GM12878 (cell line): ENCODE measurements at regions not wholly inside any gene's neighbourhood (a gene's known extent, or its start where the extent isn't known, plus 50 kb on each side); places are given as distances from the start of the nearest gene placed in this dataset.

Source experiments
- ATAC-seq: fragments of 200-7000 bp; cut with Tn5 transposase; 3 replicates; pipeline ENCODE4 v1.9.1; 2020; ENCODE audit warnings: mild to moderate bottlenecking, moderate library complexity
- BruUV-seq: library from RNA; stranded (reverse); fragments of 400-500 nt; replicated peaks from 2 replicates; lab custom pipeline; 2021; lab: Mats Ljungman, UMichigan
- CTCF ChIA-PET: fragments of 300-600 bp; sonication (Branson Sonifier 250); formaldehyde crosslinking; extraction: SDS; loops from one replicate; lab custom pipeline; 2021; ENCODE audit warnings: inconsistent platforms; lab: Yijun Ruan, JAX
- POLR2A ChIA-PET: fragments of 350-600 bp; formaldehyde crosslinking; extraction: SDS; loops from one replicate; lab custom pipeline; 2021; ENCODE audit warnings: inconsistent platforms; lab: Charles Lee
- RAD21 ChIA-PET: fragments of 300-600 bp; sonication (Branson Sonifier 250); formaldehyde crosslinking; loops from one replicate; lab custom pipeline; 2023; ENCODE audit warnings: antibody characterized with exemption; ENCODE audit not compliant: unreplicated experiment; lab: Charles Lee
- SMC1A ChIA-PET: fragments of 300-600 bp; sonication (Branson Sonifier 250); formaldehyde crosslinking; loops from one replicate; lab custom pipeline; 2023; ENCODE audit not compliant: unreplicated experiment, uncharacterized antibody; lab: Charles Lee
- DNase-seq: peaks from one replicate; pipeline ENCODE4 v3.0.0-alpha.2; 2011; ENCODE audit warnings: low read depth, low spot score
- FAIRE-seq: peaks from 3 replicates; lab custom pipeline; 2011; peaks lifted over from hg19 to GRCh38; lab: Jason Lieb, UNC
- H2AFZ ChIP-seq: 2 replicates; pipeline ENCODE4 v1.6.0; 2011; ENCODE audit warnings: low read depth, low read length, control low read depth; ENCODE audit not compliant: control insufficient read depth
- H3K27ac ChIP-seq: 2 replicates; pipeline ENCODE4 v1.5.1; 2011; ENCODE audit warnings: control low read depth; ENCODE audit not compliant: control insufficient read depth, insufficient read depth
- H3K27me3 ChIP-seq, 2 experiments: replicated peaks in 1 of 2; 2 replicates each; pipeline versions ENCODE4 v1.6.0 to v1.6.1; 2011; ENCODE audit warnings: low read length in 1 of 2; ENCODE audit not compliant: control insufficient read depth in 2 of 2, insufficient read depth in 2 of 2
- H3K36me3 ChIP-seq, 2 experiments: 2 replicates each; pipeline ENCODE4 v1.5.1; 2011; ENCODE audit warnings: low read length in 1 of 2; ENCODE audit not compliant: control insufficient read depth in 2 of 2, insufficient read depth in 2 of 2
- H3K4me1 ChIP-seq: 2 replicates; pipeline ENCODE4 v1.6.1; 2011; ENCODE audit warnings: mild to moderate bottlenecking, low read length, moderate library complexity, mixed read lengths; ENCODE audit not compliant: control insufficient read depth, insufficient read depth
- H3K4me2 ChIP-seq: 2 replicates; pipeline ENCODE4 v1.6.0; 2011; ENCODE audit warnings: control low read depth; ENCODE audit not compliant: control insufficient read depth, insufficient read depth
- H3K4me3 ChIP-seq: fragments of 200-600 bp; sonication (generic); 2 replicates; pipeline ENCODE4 v1.5.1; 2016
- H3K79me2 ChIP-seq: 2 replicates; pipeline ENCODE4 v1.6.0; 2011; ENCODE audit warnings: low read length; ENCODE audit not compliant: control insufficient read depth, insufficient read depth
- H3K9ac ChIP-seq: 2 replicates; pipeline ENCODE4 v1.8.0; 2011; ENCODE audit warnings: low read length, control low read depth, mixed read lengths; ENCODE audit not compliant: control insufficient read depth, insufficient read depth
- H3K9me3 ChIP-seq: replicated peaks from 3 replicates; pipeline ENCODE4 v1.5.1; 2011; ENCODE audit warnings: mild to moderate bottlenecking, low read length; ENCODE audit not compliant: control insufficient read depth, insufficient read depth
- H4K20me1 ChIP-seq: 2 replicates; pipeline ENCODE4 v1.6.0; 2011; ENCODE audit not compliant: control insufficient read depth, insufficient read depth
- BHLHE40 ChIP-seq, 2 experiments: fragments of 450-650 bp in 1 of 2; IDR thresholded peaks; 2 replicates each; pipeline ENCODE4 v1.6.1; 2011 to 2017; ENCODE audit warnings: low read depth in 2 of 2, borderline replicate concordance in 1 of 2, improper control_type of control experiment in 1 of 2, low read length in 1 of 2, mild to moderate bottlenecking in 1 of 2
- HSF1 ChIP-seq: fragments of 150-350 bp; IDR thresholded peaks from 2 replicates; pipeline ENCODE4 v1.6.1; 2014; ENCODE audit warnings: mild to moderate bottlenecking, low read depth, low read length
- IRF5 ChIP-seq: fragments of 450-650 bp; IDR thresholded peaks from 2 replicates; pipeline ENCODE4 v1.6.1; 2017; ENCODE audit warnings: borderline replicate concordance
- KDM1A ChIP-seq: fragments of 200-600 bp; sonication (generic); IDR thresholded peaks from 2 replicates; pipeline ENCODE4 v1.6.1; 2016; ENCODE audit warnings: borderline replicate concordance
- LARP7 ChIP-seq: fragments of 450-650 bp; IDR thresholded peaks from 2 replicates; pipeline ENCODE4 v1.6.1; 2017; ENCODE audit warnings: mild to moderate bottlenecking
- NR2C2 ChIP-seq: IDR thresholded peaks from 2 replicates; pipeline ENCODE4 v1.6.1; 2011; ENCODE audit warnings: borderline replicate concordance, low read depth; ENCODE audit not compliant: control insufficient read depth, insufficient read length
- RAD21 ChIP-seq: IDR thresholded peaks from 2 replicates; pipeline ENCODE4 v1.6.1; 2011; ENCODE audit warnings: mild to moderate bottlenecking, low read depth, low read length, moderate library complexity; ENCODE audit not compliant: insufficient read depth
- REST ChIP-seq: IDR thresholded peaks from 2 replicates; pipeline ENCODE4 v1.6.1; 2012; ENCODE audit warnings: mild to moderate bottlenecking, low read depth, low read length
- SIX5 ChIP-seq: IDR thresholded peaks from 2 replicates; pipeline ENCODE4 v1.6.1; 2011; ENCODE audit warnings: mild to moderate bottlenecking, low read depth, low read length, moderate library complexity; ENCODE audit not compliant: severe bottlenecking
- SMAD1 ChIP-seq: fragments of 450-650 bp; IDR thresholded peaks from 2 replicates; pipeline ENCODE4 v1.6.1; 2018; ENCODE audit warnings: mild to moderate bottlenecking, low read depth; ENCODE audit not compliant: partially characterized antibody
- STAT3 ChIP-seq: IDR thresholded peaks from 2 replicates; pipeline ENCODE4 v1.6.1; 2011; ENCODE audit warnings: low read depth, low read length, improper control_type of control experiment
- TCF7 ChIP-seq: IDR thresholded peaks from 2 replicates; pipeline ENCODE4 v1.6.1; 2014; ENCODE audit warnings: antibody characterized with exemption, borderline replicate concordance
- ZNF622 ChIP-seq: fragments of 450-650 bp; IDR thresholded peaks from 2 replicates; pipeline ENCODE4 v1.6.1; 2017; ENCODE audit warnings: mild to moderate bottlenecking, inconsistent platforms
- ZSCAN29 ChIP-seq: fragments of 450-650 bp; IDR thresholded peaks from 2 replicates; pipeline ENCODE4 v1.6.1; 2017; ENCODE audit warnings: mild to moderate bottlenecking, moderate library complexity
- WGBS: methylation state at CpG from one replicate; pipeline ENCODE4 v1.1.6; 2016; ENCODE audit warnings: low lambda C conversion rate; ENCODE audit not compliant: insufficient replicate concordance, insufficient coverage; ENCODE audit errors: missing lambda C conversion rate; 5-methylcytosine and 5-hydroxymethylcytosine counted together
- in situ Hi-C: fragments of 300-500 bp; cut with MboI; formaldehyde crosslinking; loops from 9 replicates; pipeline ENCODE4 v1.14.3; 2018; ENCODE audit warnings: mixed read lengths
- intact Hi-C: fragments of 100-400 bp; cut with micrococcal nuclease; formaldehyde crosslinking; loops from one replicate; pipeline ENCODE4 v1.14.2; 2022; ENCODE audit not compliant: unreplicated experiment

GRCh38 chr18:8517276-8517675, 92.0 kb upstream of the RAB12 start:
- no peak overlapping the region for H3K4me2 ChIP-seq
- H3K36me3 ChIP-seq: no peaks in the 10 kb centered on the region
- ChIA-PET POLR2A (no interaction called here), RAD21 (interaction anchor here (0.7 kb wide), 1 partner anchor 82 kb away, joined by 3 read pairs; no protein-coding TSS in a partner anchor), CTCF (no interaction called here), SMC1A (no interaction called here)
- no peak overlapping the region for H3K4me3 ChIP-seq
- no peak overlapping the region for H3K27ac ChIP-seq
- no peaks in the 10 kb centered on the region for H3K27me3 ChIP-seq
- in situ Hi-C loops: no loop called here
- ATAC-seq (no peak), FAIRE-seq (no peak), DNase-seq (no peak)
- H3K79me2 ChIP-seq: no peaks in the 10 kb centered on the region
- H3K9ac ChIP-seq: no peak overlapping the region
- no peaks in the 10 kb centered on the region for H4K20me1 ChIP-seq
- H3K4me1 ChIP-seq: no peaks in the 10 kb centered on the region
- intact Hi-C loops: no loop called here
- no peaks in the 10 kb centered on the region for H3K9me3 ChIP-seq
- 12% methylated on average over 3 of the region's 3 CpGs for WGBS
- no peak overlapping the region for H2AFZ ChIP-seq
- TF ChIP-seq ZNF622 (no peak), SMAD1 (no peak), KDM1A (no peak), RAD21 (no peak), LARP7 (no peak), IRF5 (no peak), STAT3 (no peak), TCF7 (no peak), NR2C2 (no peak), REST (no peak), BHLHE40 (IDR thresholded peaks at IDR 0.05; ENCODE audit: borderline replicate concordance in 1 of 2, low read depth in 2 of 2, low read length in 1 of 2) (no peak), ZSCAN29 (no peak), SIX5 (no peak), HSF1 (no peak)
- BruUV-seq: no TSS peak
